NB4 (cell line): ENCODE measurements at regions not wholly inside any gene's neighbourhood (a gene's known extent, or its start where the extent isn't known, plus 50 kb on each side); places are given as distances from the start of the nearest gene placed in this dataset.

Experiments used
- MYC ChIP-seq: IDR thresholded peaks from 2 replicates; pipeline ENCODE4 v1.6.1; 2011; ENCODE audit warnings: low read depth, low read length
- POLR2A ChIP-seq: IDR thresholded peaks from 2 replicates; pipeline ENCODE4 v1.6.1; 2011; ENCODE audit warnings: mild to moderate bottlenecking; ENCODE audit not compliant: insufficient read length; ENCODE audit errors: extremely low read depth
- TF ChIP-seq, protein P1 (sequence below): IDR thresholded peaks from one replicate; pipeline ENCODE4 v1.5.1; 2012; ENCODE audit warnings: low read depth, low read length
- TF ChIP-seq, protein P2 (sequence below): IDR thresholded peaks from 2 replicates; pipeline ENCODE4 v1.6.1; 2011; ENCODE audit warnings: low read depth, low read length

- TF ChIP-seq, protein P1, sequence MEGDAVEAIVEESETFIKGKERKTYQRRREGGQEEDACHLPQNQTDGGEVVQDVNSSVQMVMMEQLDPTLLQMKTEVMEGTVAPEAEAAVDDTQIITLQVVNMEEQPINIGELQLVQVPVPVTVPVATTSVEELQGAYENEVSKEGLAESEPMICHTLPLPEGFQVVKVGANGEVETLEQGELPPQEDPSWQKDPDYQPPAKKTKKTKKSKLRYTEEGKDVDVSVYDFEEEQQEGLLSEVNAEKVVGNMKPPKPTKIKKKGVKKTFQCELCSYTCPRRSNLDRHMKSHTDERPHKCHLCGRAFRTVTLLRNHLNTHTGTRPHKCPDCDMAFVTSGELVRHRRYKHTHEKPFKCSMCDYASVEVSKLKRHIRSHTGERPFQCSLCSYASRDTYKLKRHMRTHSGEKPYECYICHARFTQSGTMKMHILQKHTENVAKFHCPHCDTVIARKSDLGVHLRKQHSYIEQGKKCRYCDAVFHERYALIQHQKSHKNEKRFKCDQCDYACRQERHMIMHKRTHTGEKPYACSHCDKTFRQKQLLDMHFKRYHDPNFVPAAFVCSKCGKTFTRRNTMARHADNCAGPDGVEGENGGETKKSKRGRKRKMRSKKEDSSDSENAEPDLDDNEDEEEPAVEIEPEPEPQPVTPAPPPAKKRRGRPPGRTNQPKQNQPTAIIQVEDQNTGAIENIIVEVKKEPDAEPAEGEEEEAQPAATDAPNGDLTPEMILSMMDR: no peak
- no peak for TF ChIP-seq POLR2A
- no peak for TF ChIP-seq MYC
- TF ChIP-seq, protein P2, sequence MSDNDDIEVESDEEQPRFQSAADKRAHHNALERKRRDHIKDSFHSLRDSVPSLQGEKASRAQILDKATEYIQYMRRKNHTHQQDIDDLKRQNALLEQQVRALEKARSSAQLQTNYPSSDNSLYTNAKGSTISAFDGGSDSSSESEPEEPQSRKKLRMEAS: no peak
Measured at GRCh38 chr6:168207421-168208175, 112.0 kb downstream of the DACT2 start.
